Dermis microvascular lymphatic vessel endothelial cell (primary cell): ENCODE measurements at regions not wholly inside any gene's neighbourhood (a gene's known extent, or its start where the extent isn't known, plus 50 kb on each side); places are given as distances from the start of the nearest gene placed in this dataset.
"Not testable (repeated sequence)": the region's sequence is repeated elsewhere in the genome, so short reads cannot be mapped to it uniquely, and the experiment has no call there.

ENCODE experiments used
- DNase-seq, 2 donors: peaks; one replicate each; pipeline versions ENCODE4 v3.0.0 to v3.0.0-alpha.2; 2010; ENCODE audit warnings: low read depth in 2 of 2

DNA sequence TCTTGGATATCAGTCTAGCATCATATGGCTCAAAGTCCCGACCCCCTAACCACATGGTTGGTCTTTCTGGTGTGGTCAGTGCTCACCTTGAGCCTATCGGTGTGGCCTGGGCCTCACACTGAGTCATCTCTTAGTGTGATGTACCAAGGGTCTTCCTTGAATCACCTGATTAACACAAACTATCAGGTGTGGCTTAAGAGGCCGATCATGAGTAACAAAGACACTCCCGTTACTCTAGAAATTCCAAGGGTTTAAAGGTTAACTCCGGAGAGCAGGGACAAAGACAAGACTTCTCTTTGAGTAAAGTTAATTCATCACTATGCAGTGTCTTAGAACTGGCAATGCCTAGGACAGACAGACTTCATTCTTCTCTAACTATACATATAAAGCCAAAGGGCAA, 52.3 kb upstream of the ARMC3 start:
- DNase-seq, result no peak

DNA sequence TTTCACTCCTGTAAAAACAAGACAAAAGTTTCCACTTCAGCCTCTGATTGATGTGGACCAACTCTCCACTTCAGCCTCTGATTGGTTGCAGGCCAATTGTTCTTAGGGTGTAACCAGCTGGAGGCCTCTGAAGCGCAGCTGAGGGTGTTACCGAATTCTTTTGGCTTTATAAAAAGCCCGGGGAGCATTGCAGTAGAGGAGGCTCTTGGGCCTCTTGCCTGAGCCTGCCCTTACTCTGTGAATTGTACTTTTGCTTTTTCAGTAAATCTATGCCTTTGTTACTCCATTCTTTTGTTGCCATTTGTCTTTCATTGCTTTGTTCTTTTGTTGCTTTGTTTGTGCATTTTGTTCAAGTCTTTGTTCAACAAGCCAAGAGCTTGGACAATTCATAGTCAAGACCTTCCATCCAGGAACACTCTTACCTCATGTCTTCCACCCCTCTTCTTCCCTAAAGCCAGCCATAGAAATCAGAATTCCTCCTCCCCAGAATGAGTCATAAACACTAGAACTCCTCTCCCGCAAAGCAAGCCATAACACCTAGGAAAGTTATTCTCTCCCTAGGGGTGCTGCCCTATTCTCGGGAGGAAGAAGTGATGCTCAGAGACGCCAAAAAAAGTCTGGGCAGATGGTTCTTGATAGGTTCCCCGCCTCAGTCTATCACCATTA, 53.5 kb upstream of the ARMC3 start:
- no peak for DNase-seq

DNA sequence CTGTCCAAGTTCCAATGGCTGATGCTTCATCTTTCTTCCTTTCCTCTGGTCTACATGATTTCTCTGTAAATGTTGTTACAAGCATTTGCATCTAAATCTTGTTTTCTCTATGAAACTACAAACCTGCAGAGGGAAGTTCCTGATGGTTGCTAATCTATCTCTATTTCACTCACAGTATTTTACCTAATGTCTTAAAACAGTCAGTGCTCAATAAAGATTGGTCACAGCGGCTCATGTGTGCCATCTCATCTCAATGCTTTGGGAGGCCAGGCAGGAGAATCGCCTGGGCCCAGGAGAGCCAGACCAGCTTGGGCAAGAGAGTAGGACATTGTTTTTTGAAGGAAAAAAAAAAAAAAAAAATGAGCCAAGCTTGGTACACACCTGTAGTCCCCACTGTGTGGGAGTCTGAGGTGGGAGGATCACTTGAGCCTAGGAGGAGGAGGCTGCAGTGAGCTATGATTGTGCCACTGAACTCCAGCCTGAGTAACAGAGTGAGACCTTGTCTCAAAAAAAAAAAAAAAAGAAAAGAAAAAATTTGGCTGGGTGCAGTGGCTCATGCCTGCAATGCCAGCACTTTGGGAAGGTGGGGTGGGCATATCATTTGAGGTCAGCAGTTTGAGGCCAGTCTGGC, 71.3 kb upstream of the ARMC3 start:
- DNase-seq, result no peak

DNA sequence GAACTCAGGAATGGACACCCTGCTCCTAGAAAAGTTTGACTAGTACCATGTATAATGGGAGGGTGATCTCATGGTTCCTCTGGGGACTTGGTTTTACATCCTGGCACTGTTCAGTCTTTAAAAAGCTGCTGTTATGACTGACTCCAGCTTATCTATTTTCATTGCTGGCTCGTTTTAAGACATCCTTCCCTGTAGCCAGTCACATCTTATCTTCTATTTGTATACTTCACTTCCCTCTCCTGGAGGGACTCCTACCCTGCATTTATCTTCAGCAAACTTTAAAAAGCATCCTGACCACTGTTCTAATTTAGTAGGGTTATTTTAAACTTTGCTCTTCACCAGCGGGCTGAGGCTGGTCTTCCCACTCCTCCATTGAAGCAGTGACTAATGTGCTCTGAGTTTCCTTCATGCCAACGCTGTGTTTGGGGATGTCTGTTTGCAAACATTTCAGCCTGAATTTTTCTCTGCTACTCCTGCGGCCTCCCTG, 72.9 kb upstream of the ARMC3 start:
- no peak for DNase-seq

DNA sequence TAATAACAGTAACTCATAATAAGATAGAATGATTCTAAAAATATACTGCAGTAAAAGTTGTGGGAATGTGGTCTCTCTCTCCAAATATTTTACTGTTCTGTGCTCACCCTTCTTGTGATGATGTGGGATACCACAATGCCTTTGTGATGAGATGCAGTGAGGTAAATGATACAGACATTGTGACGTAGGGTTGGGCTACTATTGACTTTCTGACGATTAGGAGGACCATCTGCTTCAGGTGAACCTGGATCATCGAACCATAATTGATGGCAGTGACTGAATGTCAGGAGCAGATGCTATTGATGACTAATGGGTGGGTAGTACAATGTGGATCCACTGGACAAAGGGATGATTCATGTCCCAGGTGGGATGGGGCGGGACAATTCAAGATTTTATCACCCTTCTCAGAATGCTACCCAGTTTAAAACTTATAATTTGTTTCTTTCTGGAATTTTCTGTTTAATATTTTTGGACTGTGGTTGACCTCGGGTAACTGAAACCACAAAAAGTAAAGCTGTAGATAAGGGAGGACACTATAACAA, 73.9 kb upstream of the ARMC3 start:
- no peak for DNase-seq

DNA sequence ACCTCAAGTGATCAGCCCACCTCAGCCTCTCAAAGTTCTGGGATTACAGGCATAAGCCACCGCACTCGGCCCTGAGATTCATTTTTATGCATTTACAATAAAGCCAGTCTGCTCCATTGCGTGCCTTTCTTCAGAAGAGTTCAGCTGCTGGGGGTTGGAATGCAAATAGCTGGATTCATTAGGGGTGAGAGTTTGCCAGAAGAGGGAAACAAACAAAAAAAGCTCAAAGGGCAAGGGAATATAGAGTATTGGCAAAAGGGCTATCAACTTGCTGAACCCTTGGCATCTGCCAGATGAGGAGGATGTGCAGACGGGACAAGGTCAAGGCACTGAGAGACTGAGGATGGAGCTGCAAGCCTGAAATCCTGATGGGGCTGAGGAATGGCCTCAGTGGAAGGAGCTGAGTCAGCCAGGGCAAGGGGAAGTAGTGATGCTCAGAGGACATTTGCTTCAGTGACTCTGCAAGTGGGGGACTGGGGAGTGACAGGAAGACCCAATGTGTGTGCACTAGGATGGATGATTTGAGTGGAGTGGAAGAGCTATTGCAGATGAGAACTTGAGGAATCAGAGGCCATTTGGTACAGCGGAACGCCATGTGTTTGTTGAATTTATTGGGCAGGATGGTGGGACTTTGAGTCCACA, 75.0 kb upstream of the ARMC3 start:
- no peak for DNase-seq

DNA sequence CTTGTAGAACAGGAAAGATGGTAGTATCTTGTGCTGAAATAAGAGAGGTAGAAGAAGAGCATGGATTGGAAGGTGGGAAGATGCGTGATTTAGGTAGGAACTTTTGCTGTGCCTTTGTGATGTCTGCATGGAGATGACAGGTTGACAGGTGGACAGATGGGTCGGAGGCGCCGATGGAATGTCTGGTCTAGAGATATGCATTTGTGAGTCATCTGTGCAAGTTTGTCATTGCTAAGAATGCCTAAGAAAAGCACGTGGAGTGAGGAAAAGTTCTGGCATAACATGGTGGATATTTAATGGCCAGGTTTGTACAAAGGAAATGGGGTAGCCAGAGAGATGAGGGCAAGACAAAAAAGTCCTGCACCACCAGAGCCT, 76.0 kb upstream of the ARMC3 start:
- no peak for DNase-seq

DNA sequence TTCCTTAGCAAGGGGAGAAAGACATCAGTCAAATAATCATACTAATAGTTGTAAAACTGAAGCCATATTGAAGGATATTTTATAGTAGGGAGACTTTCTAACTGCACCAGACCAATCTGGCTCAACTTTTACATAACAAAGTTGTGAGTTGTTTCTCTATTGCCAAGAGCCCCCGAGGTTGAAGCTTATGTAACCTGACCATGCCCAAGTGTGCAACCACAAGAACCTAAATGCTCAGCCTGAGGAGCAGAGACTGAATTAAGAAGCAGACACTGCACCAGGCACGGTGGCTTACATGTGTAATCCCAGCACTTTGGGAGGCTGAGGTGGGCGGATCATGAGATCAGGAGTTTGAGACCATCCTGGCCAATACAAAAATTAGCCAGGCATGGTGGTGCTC, 77.3 kb upstream of the ARMC3 start:
- no peak for DNase-seq

DNA sequence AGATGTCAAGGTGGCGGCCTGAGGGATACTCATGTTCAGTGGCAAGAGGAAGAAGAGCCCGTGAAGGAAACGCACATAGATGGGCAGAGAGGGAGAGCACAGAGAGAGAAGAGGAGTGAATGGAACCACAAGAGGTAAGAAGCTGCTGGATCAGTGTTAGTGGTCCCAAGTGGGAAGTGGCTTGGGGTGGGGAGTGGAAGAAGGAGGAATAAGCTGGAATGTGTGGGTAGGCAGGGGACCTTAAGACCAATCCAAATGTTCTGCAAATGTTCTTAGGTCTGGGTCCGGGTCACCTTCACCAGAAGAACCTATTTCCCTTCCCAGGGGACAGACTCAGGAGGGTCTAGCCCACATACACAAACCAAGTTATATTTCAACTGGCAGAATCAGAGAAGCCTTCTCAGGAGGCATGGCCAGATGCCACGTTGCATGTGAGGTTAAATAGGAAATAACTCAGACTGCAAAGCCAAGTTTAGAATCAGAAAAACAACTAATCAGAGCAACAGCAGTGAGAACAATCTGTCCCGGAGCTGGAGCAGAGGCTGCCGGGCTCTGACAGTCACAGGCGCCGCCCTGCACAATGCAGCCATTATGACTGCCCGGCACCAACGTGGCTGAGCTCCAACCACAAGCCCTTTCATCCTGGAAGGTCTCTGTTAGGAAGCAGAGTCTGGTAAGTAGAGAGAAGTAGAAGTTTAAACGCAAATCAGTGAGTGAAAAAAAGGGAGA, 78.6 kb upstream of the ARMC3 start:
- peak; percentile 24 to 86 for DNase-seq

DNA sequence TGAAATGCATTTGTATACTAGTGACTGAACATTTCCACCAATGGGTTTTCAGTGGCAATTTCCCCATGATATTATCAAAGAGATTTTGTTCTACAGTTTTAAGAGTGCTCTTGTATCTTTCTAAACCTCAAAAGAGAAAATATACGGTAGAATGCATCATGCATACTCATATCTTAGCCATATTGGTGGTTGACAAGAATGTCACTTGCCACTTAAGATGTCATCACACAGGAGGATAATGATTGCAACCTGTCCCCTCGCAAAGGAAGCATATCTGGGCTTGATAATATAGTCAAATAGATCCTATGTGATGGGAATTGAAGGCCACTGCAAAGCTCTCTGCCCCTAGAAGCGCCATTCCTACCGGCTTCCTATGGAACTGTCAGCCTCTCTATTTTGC, 79.3 kb upstream of the ARMC3 start:
- no peak for DNase-seq

DNA sequence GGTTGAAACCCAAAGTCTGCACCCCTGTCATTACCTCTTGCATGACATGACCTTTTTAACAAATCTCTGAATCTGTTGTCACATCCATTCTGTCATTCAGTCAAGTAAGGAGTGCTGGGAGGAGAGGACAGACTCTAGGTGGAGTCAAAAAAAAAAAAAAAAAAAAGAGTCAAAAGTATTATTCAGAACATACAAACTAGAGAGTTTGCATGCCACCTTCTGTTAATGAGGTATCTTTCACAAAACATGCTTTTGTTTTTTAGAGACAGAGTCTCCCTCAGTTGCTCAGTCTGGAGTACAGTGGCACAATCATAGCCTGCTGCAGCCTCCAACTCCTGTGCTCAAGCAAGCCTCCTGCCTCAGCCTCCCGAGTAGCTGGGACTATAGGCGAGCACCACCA, 81.6 kb upstream of the ARMC3 start:
- no peak for DNase-seq

DNA sequence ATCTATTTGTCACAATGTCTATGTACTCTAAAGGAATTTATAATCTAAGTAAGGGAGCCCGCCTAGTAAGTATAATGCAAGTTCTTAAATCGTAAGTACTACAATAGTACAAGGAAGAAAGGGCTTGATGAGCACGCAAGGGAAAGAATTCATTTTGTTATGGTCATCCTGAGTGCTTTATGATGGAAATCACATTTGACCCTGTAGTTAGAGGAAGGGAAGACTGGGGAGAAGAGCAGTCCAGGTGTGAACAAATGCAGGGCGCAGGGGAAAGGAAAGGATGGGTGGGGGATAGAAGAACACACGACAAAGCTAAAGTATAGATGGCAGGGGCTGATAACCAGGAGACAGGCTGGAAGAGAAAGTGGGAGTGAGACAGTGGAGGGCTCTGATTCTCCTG, 88.2 kb upstream of the ARMC3 start:
- no peak for DNase-seq

DNA sequence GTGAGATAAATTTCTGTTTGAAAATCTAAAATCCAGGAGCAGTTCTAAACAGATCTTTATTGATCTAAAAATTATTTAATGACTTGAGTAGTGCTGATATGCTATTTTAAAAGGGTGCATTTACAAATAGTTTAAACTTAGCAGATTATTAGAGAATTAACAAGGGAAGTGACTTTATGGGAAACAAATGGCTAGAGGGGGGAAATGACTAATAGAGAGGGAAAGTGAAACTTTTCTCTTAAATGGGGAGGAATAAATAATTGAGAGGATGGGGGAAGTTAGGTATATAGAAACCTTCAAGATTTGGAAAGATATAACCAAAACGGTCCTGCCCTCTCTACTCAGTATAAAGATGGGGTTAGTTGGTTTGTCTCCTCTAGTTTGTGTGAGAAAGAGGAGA, 90.1 kb upstream of the ARMC3 start:
- peak in 1 of 2 donors; percentile 33 for DNase-seq

DNA sequence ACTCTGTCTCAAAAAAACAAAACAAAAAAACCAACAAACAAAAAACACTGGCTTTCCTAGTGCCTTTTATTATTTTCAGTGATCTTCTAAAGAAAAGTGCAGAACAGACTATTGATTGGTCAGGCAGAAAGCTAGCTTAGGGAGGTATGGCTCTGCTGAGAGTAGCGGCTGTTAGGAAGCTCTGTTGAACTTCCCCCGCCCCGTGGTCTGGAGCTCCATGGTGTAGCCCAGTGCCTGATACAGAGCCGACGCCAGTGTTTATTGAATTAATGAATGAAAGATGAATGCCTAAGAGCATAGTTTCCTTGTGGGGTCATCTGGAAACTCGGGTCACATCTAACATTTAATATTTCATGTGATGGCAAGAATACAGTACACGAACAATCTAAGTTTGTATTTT, 90.5 kb upstream of the ARMC3 start:
- no peak for DNase-seq

DNA sequence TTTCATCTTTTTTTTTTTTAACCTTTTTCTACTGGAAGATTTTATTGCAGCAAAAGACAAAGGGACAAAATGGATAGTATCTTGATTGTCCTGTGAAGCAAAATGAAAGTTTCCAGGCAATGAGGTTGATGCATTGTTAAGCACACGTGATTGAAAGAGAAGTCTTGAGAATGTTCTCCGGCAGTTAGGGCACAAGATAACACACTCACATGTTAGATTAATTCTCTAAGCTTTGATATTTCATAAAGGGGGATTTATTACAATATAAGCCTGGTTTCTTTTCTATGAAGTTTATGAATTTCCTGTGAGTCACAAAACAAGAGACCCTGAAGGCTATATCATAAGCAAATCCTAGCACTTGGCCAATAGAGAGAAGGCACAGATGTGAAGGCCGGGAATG, 93.4 kb upstream of the ARMC3 start:
- no peak for DNase-seq

DNA sequence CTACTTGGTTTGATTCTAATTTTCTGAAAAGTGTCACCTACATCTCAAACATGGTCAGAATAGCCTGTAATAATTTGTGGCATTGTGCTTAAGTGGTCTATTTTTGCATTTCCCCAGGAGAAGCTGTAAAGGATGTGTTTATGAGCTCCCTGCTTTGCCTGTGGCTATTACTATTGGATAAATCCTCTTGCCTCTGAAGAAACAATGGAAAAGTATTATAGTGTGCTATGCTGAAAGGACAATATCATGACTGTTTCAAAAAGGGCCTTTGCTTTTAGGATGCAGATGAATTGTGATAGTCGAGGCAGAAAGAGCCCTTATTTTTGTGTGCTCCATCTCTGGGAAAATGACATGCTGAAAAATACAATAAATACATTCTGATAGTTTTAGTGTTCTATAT, 94.1 kb upstream of the ARMC3 start:
- DNase-seq, result no peak

DNA sequence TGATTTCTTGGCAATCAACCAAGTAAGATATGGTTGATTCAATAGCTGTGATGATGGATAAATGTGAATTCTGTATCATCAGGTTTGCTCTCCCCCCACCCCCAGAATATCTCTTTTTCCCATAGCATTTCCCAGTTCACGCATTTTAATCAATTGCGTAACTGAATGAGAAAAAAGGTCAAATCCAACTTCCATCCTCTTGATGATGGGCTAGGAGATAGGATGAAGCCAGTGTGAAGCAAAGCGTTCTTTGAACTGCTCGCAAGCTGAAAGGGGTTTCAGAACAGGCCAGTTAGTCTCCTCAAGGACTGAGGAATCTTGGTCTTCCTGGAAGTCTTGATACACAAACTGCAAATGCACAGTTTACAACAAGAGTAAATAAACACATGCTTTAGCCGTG, 94.5 kb upstream of the ARMC3 start:
- DNase-seq, result no peak

DNA sequence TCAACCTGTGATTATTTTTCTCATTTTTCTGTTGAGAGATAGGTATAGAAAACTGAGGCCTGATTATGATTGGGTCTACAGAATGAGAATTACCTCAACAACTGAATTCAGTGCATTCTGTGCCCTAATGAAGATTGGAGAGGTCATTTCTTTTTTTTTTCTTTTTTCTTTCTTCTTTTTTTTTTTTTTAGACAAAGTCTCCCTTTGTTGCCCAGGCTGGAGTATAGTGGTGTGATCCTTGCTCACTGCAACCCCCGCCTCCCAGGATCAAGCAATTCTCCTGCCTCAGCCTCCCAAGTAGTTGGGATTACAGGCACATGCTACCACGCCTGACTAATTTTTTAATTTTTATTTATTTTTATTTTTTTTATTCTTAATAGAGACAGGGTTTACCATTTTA, 95.0 kb upstream of the ARMC3 start:
- DNase-seq, result no peak

DNA sequence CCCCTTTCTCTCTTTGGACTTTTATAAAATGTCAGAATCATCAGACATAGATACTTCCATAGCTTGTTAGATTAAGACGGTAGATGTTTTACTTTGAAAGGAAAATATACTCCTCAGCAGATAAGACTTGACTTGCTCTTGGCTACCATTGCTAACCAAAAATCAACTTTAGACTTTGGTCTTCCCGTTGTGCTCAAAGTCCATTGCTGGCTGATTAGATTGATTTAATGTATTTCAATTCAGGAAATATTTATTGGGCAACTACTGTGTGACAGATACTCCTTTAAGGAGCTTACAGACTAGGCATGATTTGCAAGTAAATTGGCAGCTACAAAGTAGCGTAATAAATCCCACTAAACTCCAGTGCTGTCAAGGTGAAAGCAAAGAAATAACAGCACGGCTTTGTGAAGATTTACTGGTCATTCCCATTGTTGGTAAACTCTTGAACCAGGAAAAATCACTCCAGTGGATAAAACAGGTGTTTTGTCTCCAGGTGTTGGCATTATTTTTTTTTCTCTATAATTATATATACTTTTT, 95.7 kb upstream of the ARMC3 start:
- DNase-seq, result no peak

DNA sequence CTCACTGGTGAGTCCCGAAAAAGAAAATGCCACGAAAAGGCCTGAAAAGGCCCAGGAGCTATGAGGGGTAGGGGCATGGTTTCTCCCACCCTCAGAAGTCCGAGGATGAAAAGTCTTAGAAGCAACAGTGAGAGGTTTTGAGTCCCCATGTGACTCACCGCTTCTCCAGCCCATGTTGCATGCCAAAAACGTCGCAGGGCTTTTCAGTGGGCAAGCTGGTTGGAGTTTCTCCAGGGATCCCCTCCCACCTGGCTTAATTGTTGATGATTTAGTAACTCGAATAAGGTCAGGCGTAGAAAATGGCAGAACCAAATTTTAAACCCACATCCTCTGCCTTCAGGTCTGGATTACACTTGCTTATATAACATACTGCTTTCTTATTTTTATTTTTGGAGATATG, 96.3 kb upstream of the ARMC3 start:
- DNase-seq, result no peak

DNA sequence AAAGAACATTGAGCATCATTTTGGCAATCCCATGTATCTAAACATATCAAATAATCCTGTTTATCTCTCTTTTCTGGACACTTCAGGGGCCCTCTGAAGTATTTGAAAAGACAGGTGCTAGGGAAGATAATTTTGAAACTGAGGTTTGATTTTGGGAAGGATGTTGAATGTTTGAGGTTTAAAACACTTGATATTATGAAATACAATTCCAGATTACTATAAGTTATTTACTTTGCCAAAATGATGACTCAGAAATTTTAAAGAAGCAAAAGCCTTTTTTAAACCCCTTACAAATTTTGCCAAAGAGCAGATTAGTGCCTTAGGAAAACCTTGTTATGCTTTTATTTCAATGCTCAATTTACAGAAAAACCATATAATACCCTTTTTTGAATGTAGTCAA, 99.1 kb upstream of the ARMC3 start:
- DNase-seq, result not testable (repeated sequence)

DNA sequence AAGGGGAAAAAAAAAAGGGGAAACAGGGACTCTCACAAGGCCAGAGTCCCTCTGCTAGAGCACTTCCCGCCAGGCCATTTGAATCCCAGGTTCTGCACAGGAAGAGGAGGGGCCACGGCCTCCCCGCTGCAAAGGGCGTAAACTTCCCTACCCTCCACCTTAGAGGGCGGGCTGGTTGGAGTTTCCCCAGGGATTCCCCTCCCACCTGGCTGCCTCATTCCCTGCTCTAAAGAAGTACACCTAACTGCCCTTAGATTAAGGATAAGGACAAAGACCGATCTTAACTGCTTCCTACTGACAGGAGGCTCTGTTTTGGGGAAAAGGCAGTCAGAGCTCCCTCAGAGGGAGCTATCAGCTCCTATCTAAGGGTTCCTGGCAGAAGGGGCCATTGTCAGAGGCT, 102.0 kb upstream of the ARMC3 start:
- DNase-seq, result peak in 1 of 2 donors; percentile 10
